Natural killer cell (primary cell): ENCODE measurements at regions not wholly inside any gene's neighbourhood (a gene's known extent, or its start where the extent isn't known, plus 50 kb on each side); places are given as distances from the start of the nearest gene placed in this dataset.
"Not testable (repeated sequence)": the region's sequence is repeated elsewhere in the genome, so short reads cannot be mapped to it uniquely, and the experiment has no call there.

Experiments used
- ATAC-seq, 3 donors: fragments of 150-1000 bp in 2 of 3; fragments of 200-7000 bp in 1 of 3; cut with Tn5 transposase; 1 replicate in 1 of 3; 2 replicates in 2 of 3; pipeline ENCODE4 v1.10.0; 2021; ENCODE audit warnings: mild to moderate bottlenecking in 2 of 3, moderate library complexity in 2 of 3
- DNase-seq, 2 donors: peaks; one replicate each; pipeline versions ENCODE4 v3.0.0 to v3.0.0-alpha.2; 2013 to 2021; ENCODE audit warnings: mixed read lengths in 1 of 2
- H3K27ac ChIP-seq: one replicate; pipeline ENCODE4 v1.5.1; 2013; ENCODE audit warnings: mild to moderate bottlenecking, low read length
- H3K27me3 ChIP-seq: one replicate; pipeline ENCODE4 v1.6.1; 2013; ENCODE audit warnings: low read length; ENCODE audit not compliant: control insufficient read depth, insufficient read depth
- H3K36me3 ChIP-seq: one replicate; pipeline ENCODE4 v1.6.1; 2013; ENCODE audit warnings: low read length; ENCODE audit not compliant: control insufficient read depth, insufficient read depth
- H3K4me1 ChIP-seq: one replicate; pipeline ENCODE4 v1.6.1; 2013; ENCODE audit warnings: low read length; ENCODE audit not compliant: control insufficient read depth, insufficient read depth
- H3K4me3 ChIP-seq: one replicate; pipeline ENCODE4 v1.5.1; 2013; ENCODE audit warnings: low read length
- H3K9me3 ChIP-seq: one replicate; pipeline ENCODE4 v1.6.1; 2013; ENCODE audit warnings: low read length; ENCODE audit not compliant: control insufficient read depth, insufficient read depth
- H3K27ac Mint-ChIP-seq, 2 donors: one replicate each; pipeline ENCODE4 v1.8.0; 2022; ENCODE audit warnings: mild to moderate bottlenecking in 2 of 2, mixed read lengths in 2 of 2, moderate library complexity in 1 of 2
- H3K27me3 Mint-ChIP-seq, 2 donors: one replicate each; pipeline ENCODE4 v1.8.0; 2022; ENCODE audit warnings: low read depth in 2 of 2, mixed read lengths in 2 of 2
- H3K36me3 Mint-ChIP-seq: one replicate; pipeline ENCODE4 v1.8.0; 2022; ENCODE audit warnings: mixed read lengths
- H3K4me1 Mint-ChIP-seq, 2 donors: one replicate each; pipeline ENCODE4 v1.8.0; 2022; ENCODE audit warnings: mixed read lengths in 2 of 2
- H3K4me3 Mint-ChIP-seq: one replicate; pipeline ENCODE4 v1.8.0; 2022; ENCODE audit warnings: mild to moderate bottlenecking, moderate library complexity, mixed read lengths
- H3K9me3 Mint-ChIP-seq, 2 donors: one replicate each; pipeline ENCODE4 v1.8.0; 2022; ENCODE audit warnings: mixed read lengths in 2 of 2
- CTCF ChIP-seq: fragments of 200-600 bp; IDR thresholded peaks from one replicate; pipeline ENCODE4 v1.8.0; 2022; ENCODE audit warnings: antibody characterized with exemption
- WGBS: methylation state at CpG from one replicate; pipeline ENCODE4 v1.1.7; 2013; ENCODE audit warnings: missing lambda C conversion rate; ENCODE audit not compliant: insufficient coverage; 5-methylcytosine and 5-hydroxymethylcytosine counted together
- intact Hi-C: fragments of 100-400 bp; cut with micrococcal nuclease; formaldehyde crosslinking; loops from one replicate; pipeline ENCODE4 v1.14.2; 2022

- Histone ChIP-seq H3K4me1 (no peaks in the 10 kb centered on the region), H3K27ac (no peak overlapping the region), H3K36me3 (no peaks in the 10 kb centered on the region), H3K27me3 (no peaks in the 10 kb centered on the region), H3K9me3 (no peaks in the 10 kb centered on the region), H3K4me3 (no peak overlapping the region)
- Mint-ChIP-seq H3K36me3 (no peaks in the 10 kb centered on the region), H3K9me3 (peaks cover 0 to 2% of the 10 kb centered on the region in 2 donors), H3K4me3 (no peak overlapping the region), H3K4me1 (no peaks in the 10 kb centered on the region), H3K27me3 (peaks cover 16 to 38% of the 10 kb centered on the region in 2 donors), H3K27ac (no peak overlapping the region)
- intact Hi-C loops = no loop called here
- TF ChIP-seq CTCF = no peak
- WGBS = 59% methylated on average over 2 of the region's 2 CpGs
- ATAC-seq (no peak), DNase-seq (peak in 1 of 2 donors; percentile 4)
Observed at GRCh38 chr5:159805021-159805420, 111.3 kb upstream of the ADRA1B start.

- peaks cover 14 to 38% of the 10 kb centered on the region in 2 donors for H3K27me3 Mint-ChIP-seq
- H3K9me3 ChIP-seq, H3K4me3 ChIP-seq, H3K4me1 Mint-ChIP-seq, H3K36me3 ChIP-seq, ATAC-seq, H3K4me3 Mint-ChIP-seq, H3K36me3 Mint-ChIP-seq, H3K9me3 Mint-ChIP-seq, intact Hi-C loops, H3K27me3 ChIP-seq, H3K4me1 ChIP-seq, DNase-seq, H3K27ac ChIP-seq, H3K27ac Mint-ChIP-seq: not testable (repeated sequence)
- WGBS = 92% methylated on average over 2 of the region's 3 CpGs
Observed at GRCh38 chr5:159807135-159807534, 109.1 kb upstream of the ADRA1B start.

- H3K9me3 ChIP-seq = no peaks in the 10 kb centered on the region
- WGBS = no CpG with 5 or more reads among the region's 2 CpGs
- intact Hi-C loops = no loop called here
- H3K4me3 ChIP-seq = no peak overlapping the region
- TF ChIP-seq CTCF = no peak
- peaks cover 0 to 2% of the 10 kb centered on the region in 2 donors for H3K9me3 Mint-ChIP-seq
- H3K36me3 Mint-ChIP-seq = no peaks in the 10 kb centered on the region
- H3K4me1 ChIP-seq = no peaks in the 10 kb centered on the region
- peaks cover 14 to 38% of the 10 kb centered on the region in 2 donors for H3K27me3 Mint-ChIP-seq
- H3K27ac ChIP-seq = no peak overlapping the region
- no peak overlapping the region for H3K27ac Mint-ChIP-seq
- ATAC-seq = no peak
- no peaks in the 10 kb centered on the region for H3K27me3 ChIP-seq
- H3K4me1 Mint-ChIP-seq = no peaks in the 10 kb centered on the region
- H3K36me3 ChIP-seq = no peaks in the 10 kb centered on the region
- H3K4me3 Mint-ChIP-seq = no peak overlapping the region
- no peak for DNase-seq
Observed at GRCh38 chr5:159807586-159807985, 108.7 kb upstream of the ADRA1B start.

GRCh38 chr5:159811712-159812111 is 104.6 kb upstream of the ADRA1B start:
- no peaks in the 10 kb centered on the region for H3K4me1 ChIP-seq
- H3K27ac Mint-ChIP-seq = no peak overlapping the region
- no peak for DNase-seq
- H3K27ac ChIP-seq = no peak overlapping the region
- no peak for TF ChIP-seq CTCF
- no peaks in the 10 kb centered on the region for H3K36me3 ChIP-seq
- H3K4me3 ChIP-seq = no peak overlapping the region
- H3K27me3 Mint-ChIP-seq = peaks cover 0 to 16% of the 10 kb centered on the region in 2 donors
- intact Hi-C loops = no loop called here
- WGBS = 96% methylated on average over 2 of the region's 2 CpGs
- no peaks in the 10 kb centered on the region for H3K27me3 ChIP-seq
- ATAC-seq = no peak
- H3K4me3 Mint-ChIP-seq = no peak overlapping the region
- no peaks in the 10 kb centered on the region for H3K36me3 Mint-ChIP-seq
- H3K9me3 Mint-ChIP-seq = peaks cover 0 to 2% of the 10 kb centered on the region in 2 donors
- H3K4me1 Mint-ChIP-seq = no peaks in the 10 kb centered on the region
- no peaks in the 10 kb centered on the region for H3K9me3 ChIP-seq

- H3K4me3 Mint-ChIP-seq, H3K4me1 ChIP-seq, H3K27ac ChIP-seq, H3K27ac Mint-ChIP-seq, H3K4me3 ChIP-seq, H3K27me3 ChIP-seq, H3K36me3 ChIP-seq, H3K27me3 Mint-ChIP-seq, H3K36me3 Mint-ChIP-seq, H3K9me3 Mint-ChIP-seq, ATAC-seq, H3K9me3 ChIP-seq, intact Hi-C loops, H3K4me1 Mint-ChIP-seq, DNase-seq: not testable (repeated sequence)
- WGBS = 100% methylated on average over 3 of the region's 3 CpGs
Observed at GRCh38 chr5:159812759-159813158, 103.5 kb upstream of the ADRA1B start.
